Calu3 (cell line): ENCODE measurements at regions not wholly inside any gene's neighbourhood (a gene's known extent, or its start where the extent isn't known, plus 50 kb on each side); places are given as distances from the start of the nearest gene placed in this dataset.

ENCODE experiments used
- BruUV-seq: library from RNA; stranded (reverse); fragments of 400-500 nt; replicated peaks from 2 replicates; lab custom pipeline; 2021; lab: Mats Ljungman, UMichigan
- CTCF ChIA-PET: fragments of 300-600 bp; sonication (Branson Sonifier 250); formaldehyde crosslinking; loops from one replicate; lab custom pipeline; 2022; ENCODE audit warnings: antibody characterized with exemption; lab: Charles Lee
- DNase-seq: peaks from one replicate; pipeline ENCODE4 v3.0.0; 2022
- H3K27ac Mint-ChIP-seq: one replicate; pipeline ENCODE4 v1.8.0; 2022; ENCODE audit warnings: mixed read lengths; ENCODE audit not compliant: unreplicated experiment
- H3K27me3 Mint-ChIP-seq: one replicate; pipeline ENCODE4 v1.8.0; 2022; ENCODE audit warnings: mixed read lengths; ENCODE audit not compliant: unreplicated experiment
- H3K36me3 Mint-ChIP-seq: one replicate; pipeline ENCODE4 v1.8.0; 2022; ENCODE audit warnings: mild to moderate bottlenecking, moderate library complexity, mixed read lengths; ENCODE audit not compliant: insufficient read depth, unreplicated experiment
- H3K4me1 Mint-ChIP-seq: one replicate; pipeline ENCODE4 v1.8.0; 2022; ENCODE audit warnings: mild to moderate bottlenecking, low read depth, mixed read lengths; ENCODE audit not compliant: unreplicated experiment
- H3K4me3 Mint-ChIP-seq: one replicate; pipeline ENCODE4 v1.8.0; 2022; ENCODE audit warnings: mild to moderate bottlenecking, low read depth, moderate library complexity, mixed read lengths; ENCODE audit not compliant: unreplicated experiment
- H3K9me3 Mint-ChIP-seq: one replicate; pipeline ENCODE4 v1.8.0; 2022; ENCODE audit warnings: low read depth, mixed read lengths; ENCODE audit not compliant: unreplicated experiment
- intact Hi-C: fragments of 100-400 bp; cut with micrococcal nuclease; formaldehyde crosslinking; loops from one replicate; pipeline ENCODE4 v1.10.0; 2022; ENCODE audit not compliant: unreplicated experiment
- TF ChIP-seq, protein P1 (sequence below): fragments of 200-600 bp; IDR thresholded peaks from one replicate; pipeline ENCODE4 v1.8.0; 2022; ENCODE audit warnings: antibody characterized with exemption; ENCODE audit not compliant: unreplicated experiment

DNA sequence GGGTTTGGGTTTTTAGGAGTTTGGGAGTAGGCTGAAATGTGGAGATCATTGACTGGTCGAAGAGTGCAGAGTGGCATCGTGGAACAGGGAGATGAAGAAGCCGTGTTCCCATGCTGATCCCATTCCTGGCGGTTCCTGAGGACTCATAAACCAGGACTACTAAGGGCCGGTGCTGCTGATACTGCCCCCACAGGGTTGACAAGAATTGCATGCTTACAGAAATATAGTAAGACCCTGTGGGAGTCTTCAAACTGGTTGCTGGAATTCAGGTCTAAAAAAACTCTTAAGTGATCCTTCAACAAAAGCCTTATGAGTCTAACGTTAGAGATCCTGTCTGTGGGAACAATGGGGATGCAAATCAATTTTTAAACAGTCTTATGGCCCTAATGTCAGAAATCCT is 64.0 kb upstream of the ARHGAP5 start:
- Mint-ChIP-seq H3K36me3 (no peaks in the 10 kb centered on the region), H3K4me1 (peaks cover 55% of the 10 kb centered on the region), H3K9me3 (no peaks in the 10 kb centered on the region), H3K27ac (peak overlapping the region; percentile 12), H3K27me3 (no peaks in the 10 kb centered on the region), H3K4me3 (no peak overlapping the region)
- intact Hi-C loops: no loop called here
- no TSS peak for BruUV-seq
- CTCF ChIA-PET: no interaction called here
- DNase-seq: no peak
- TF ChIP-seq, protein P1, sequence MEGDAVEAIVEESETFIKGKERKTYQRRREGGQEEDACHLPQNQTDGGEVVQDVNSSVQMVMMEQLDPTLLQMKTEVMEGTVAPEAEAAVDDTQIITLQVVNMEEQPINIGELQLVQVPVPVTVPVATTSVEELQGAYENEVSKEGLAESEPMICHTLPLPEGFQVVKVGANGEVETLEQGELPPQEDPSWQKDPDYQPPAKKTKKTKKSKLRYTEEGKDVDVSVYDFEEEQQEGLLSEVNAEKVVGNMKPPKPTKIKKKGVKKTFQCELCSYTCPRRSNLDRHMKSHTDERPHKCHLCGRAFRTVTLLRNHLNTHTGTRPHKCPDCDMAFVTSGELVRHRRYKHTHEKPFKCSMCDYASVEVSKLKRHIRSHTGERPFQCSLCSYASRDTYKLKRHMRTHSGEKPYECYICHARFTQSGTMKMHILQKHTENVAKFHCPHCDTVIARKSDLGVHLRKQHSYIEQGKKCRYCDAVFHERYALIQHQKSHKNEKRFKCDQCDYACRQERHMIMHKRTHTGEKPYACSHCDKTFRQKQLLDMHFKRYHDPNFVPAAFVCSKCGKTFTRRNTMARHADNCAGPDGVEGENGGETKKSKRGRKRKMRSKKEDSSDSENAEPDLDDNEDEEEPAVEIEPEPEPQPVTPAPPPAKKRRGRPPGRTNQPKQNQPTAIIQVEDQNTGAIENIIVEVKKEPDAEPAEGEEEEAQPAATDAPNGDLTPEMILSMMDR: no peak

DNA sequence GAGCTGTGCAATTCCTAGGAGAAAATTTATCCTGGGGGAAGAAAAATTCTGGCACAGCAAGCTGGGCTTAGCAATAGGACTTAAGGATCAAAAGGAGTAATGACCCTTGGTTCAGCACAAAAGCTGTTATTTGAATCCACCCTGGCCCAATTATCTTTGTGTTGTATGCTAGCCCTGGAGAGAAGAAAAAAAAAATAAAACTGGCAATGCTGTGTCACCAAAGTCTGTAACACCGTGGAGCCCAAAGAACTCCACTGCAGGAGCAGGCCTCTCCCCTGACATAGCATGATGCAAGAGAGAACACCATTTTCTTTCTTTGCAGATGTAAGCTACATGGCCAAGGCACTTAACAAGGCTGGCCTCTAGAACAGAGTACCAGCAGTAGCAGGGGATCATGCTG is 63.0 kb upstream of the ARHGAP5 start:
- H3K9me3 Mint-ChIP-seq: no peaks in the 10 kb centered on the region
- H3K27me3 Mint-ChIP-seq: no peaks in the 10 kb centered on the region
- H3K27ac Mint-ChIP-seq: no peak overlapping the region
- CTCF ChIA-PET: no interaction called here
- no peaks in the 10 kb centered on the region for H3K36me3 Mint-ChIP-seq
- no peak for DNase-seq
- TF ChIP-seq, protein P1: no peak
- H3K4me1 Mint-ChIP-seq: peaks cover 59% of the 10 kb centered on the region
- H3K4me3 Mint-ChIP-seq: no peak overlapping the region
- intact Hi-C loops: no loop called here
- BruUV-seq: no TSS peak

DNA sequence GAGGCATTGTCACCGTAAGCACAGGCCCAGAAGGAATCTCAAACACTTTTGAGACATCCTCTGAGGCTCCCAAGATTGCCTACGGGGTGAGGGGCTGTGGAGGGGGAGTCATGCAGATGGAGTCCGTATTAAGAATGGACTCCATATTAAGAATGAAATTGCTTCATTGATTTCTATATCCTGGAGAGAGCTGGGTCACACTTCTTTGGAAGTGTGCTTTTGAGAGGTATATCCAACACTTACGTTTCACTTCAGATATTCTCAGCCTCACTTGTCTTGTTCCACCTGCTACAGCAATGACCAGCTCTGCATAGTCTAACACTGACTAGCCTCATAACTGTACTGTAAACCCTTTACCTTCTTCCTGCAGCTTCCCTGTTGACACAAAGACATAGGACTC is 62.6 kb upstream of the ARHGAP5 start:
- H3K36me3 Mint-ChIP-seq: no peaks in the 10 kb centered on the region
- intact Hi-C loops: no loop called here
- TF ChIP-seq, protein P1: no peak
- no TSS peak for BruUV-seq
- H3K27me3 Mint-ChIP-seq: no peaks in the 10 kb centered on the region
- H3K4me1 Mint-ChIP-seq: peaks cover 60% of the 10 kb centered on the region
- H3K9me3 Mint-ChIP-seq: no peaks in the 10 kb centered on the region
- CTCF ChIA-PET: no interaction called here
- no peak for DNase-seq
- H3K4me3 Mint-ChIP-seq: no peak overlapping the region
- H3K27ac Mint-ChIP-seq: no peak overlapping the region

DNA sequence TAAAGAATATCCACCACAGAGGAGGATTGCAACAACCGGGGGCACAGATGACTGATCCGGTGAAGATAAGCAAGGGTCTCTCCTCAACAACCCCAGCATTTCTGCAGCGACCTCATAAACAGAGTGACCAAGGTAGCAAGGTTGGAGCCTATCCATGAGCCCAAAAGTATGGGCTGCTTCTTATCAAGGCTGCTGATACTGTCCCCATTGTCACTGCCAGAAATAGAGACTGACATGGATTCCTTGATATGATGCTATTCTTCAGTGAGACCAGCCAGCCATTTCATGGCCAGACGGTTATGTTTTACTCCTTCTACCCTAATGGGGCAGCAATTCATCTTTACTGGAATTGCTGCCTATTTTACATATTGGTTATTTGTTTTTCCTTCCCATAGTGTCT is 61.9 kb upstream of the ARHGAP5 start:
- DNase-seq: no peak
- CTCF ChIA-PET: no interaction called here
- BruUV-seq: no TSS peak

More for the DNA sequence above, 61.9 kb upstream of the ARHGAP5 start:
- TF ChIP-seq, protein P1: no peak
- Mint-ChIP-seq H3K36me3 (no peaks in the 10 kb centered on the region), H3K27ac (no peak overlapping the region), H3K4me3 (no peak overlapping the region), H3K27me3 (no peaks in the 10 kb centered on the region), H3K4me1 (peaks cover 53% of the 10 kb centered on the region), H3K9me3 (no peaks in the 10 kb centered on the region)
- intact Hi-C loops: no loop called here
